Effector CD4-positive, alpha-beta T cell (primary cell): ENCODE measurements at regions not wholly inside any gene's neighbourhood (a gene's known extent, or its start where the extent isn't known, plus 50 kb on each side); places are given as distances from the start of the nearest gene placed in this dataset.

Experiments
- DNase-seq: peaks from one replicate; pipeline ENCODE4 v3.0.0-alpha.2; 2020

- no peak for DNase-seq
These were observed 429.2 kb downstream of the TNS1 start for GRCh38 chr2:217573571-217573970.

- DNase-seq, result no peak
These were observed 432.4 kb downstream of the TNS1 start for GRCh38 chr2:217570394-217570793.

GRCh38 chr2:217568289-217568971, 434.4 kb downstream of the TNS1 start:
- no peak for DNase-seq

- no peak for DNase-seq
These were observed 439.2 kb downstream of the TNS1 start for GRCh38 chr2:217563565-217563964.

GRCh38 chr2:217562871-217563480, 439.8 kb downstream of the TNS1 start:
- DNase-seq, result no peak

- no peak for DNase-seq
These were observed 443.7 kb downstream of the TNS1 start for GRCh38 chr2:217559084-217559483.

- no peak for DNase-seq
These were observed 447.5 kb downstream of the TNS1 start for GRCh38 chr2:217555081-217555876.

- no peak for DNase-seq
These were observed 449.1 kb downstream of the TNS1 start for GRCh38 chr2:217553679-217554078.

- DNase-seq, result no peak
These were observed 449.6 kb downstream of the TNS1 start for GRCh38 chr2:217553202-217553601.

- DNase-seq, result no peak
These were observed 450.7 kb downstream of the TNS1 start for GRCh38 chr2:217552081-217552480.

GRCh38 chr2:217551252-217551899, 451.4 kb downstream of the TNS1 start:
- DNase-seq, result no peak

GRCh38 chr2:217539126-217539525, 463.7 kb downstream of the TNS1 start:
- DNase-seq, result no peak

GRCh38 chr2:217538719-217539118, 464.1 kb downstream of the TNS1 start:
- no peak for DNase-seq

- no peak for DNase-seq
These were observed 466.7 kb downstream of the TNS1 start for GRCh38 chr2:217535957-217536708.

GRCh38 chr2:217530392-217531090, 472.3 kb downstream of the TNS1 start:
- no peak for DNase-seq

- no peak for DNase-seq
These were observed 473.5 kb downstream of the TNS1 start for GRCh38 chr2:217529271-217529670.

- DNase-seq, result no peak
These were observed 475.1 kb downstream of the TNS1 start for GRCh38 chr2:217527590-217528202.

GRCh38 chr2:217525076-217525475, 477.7 kb downstream of the TNS1 start:
- DNase-seq, result no peak

GRCh38 chr2:217523286-217523685, 479.5 kb downstream of the TNS1 start:
- no peak for DNase-seq

GRCh38 chr2:217521820-217522219, 481.0 kb downstream of the TNS1 start:
- DNase-seq, result no peak

GRCh38 chr2:217520356-217521010, 482.3 kb downstream of the TNS1 start:
- no peak for DNase-seq
